Activated T-cell treated with anti-CD3 and anti-CD28 coated beads, Interleukin-2, amount 50 U/mL, for 24 hours (primary cell): ENCODE measurements at regions not wholly inside any gene's neighbourhood (a gene's known extent, or its start where the extent isn't known, plus 50 kb on each side); places are given as distances from the start of the nearest gene placed in this dataset.

ENCODE experiments used
- DNase-seq: peaks from one replicate; pipeline ENCODE4 v3.0.0-alpha.2; 2020
- H3K27ac Mint-ChIP-seq: 2 replicates; pipeline ENCODE4 v1.8.0; 2020; ENCODE audit warnings: mild to moderate bottlenecking, mixed read lengths
- H3K27me3 Mint-ChIP-seq: 2 replicates; pipeline ENCODE4 v1.8.0; 2020; ENCODE audit warnings: mixed read lengths
- H3K36me3 Mint-ChIP-seq: 2 replicates; pipeline ENCODE4 v1.8.0; 2020; ENCODE audit warnings: low read depth, mixed read lengths
- H3K4me1 Mint-ChIP-seq: 2 replicates; pipeline ENCODE4 v1.8.0; 2020; ENCODE audit warnings: low read depth, mixed read lengths
- H3K4me3 Mint-ChIP-seq: 2 replicates; pipeline ENCODE4 v1.8.0; 2020; ENCODE audit warnings: mild to moderate bottlenecking, moderate library complexity, mixed read lengths
- H3K9me3 Mint-ChIP-seq: 2 replicates; pipeline ENCODE4 v1.8.0; 2020; ENCODE audit warnings: mixed read lengths

DNA sequence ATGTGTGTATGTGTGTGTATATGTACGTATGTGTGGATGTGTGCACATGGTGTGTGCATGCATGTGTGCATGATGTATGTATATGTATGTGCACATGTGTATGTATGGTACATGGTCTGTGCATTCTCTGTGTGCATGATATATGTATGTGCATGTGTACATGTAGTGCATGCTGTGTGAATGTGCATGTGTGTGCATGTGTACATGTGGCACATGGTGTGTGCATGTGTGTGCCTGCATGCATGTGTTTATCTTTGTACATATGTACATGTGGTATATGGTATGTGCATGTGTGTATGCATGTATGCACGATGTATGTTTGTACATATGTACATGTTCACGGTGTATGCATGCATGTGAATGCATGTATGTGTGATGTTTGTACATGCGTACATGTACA lies 383.7 kb downstream of the TYW1 start:
- no peaks in the 10 kb centered on the region for H3K36me3 Mint-ChIP-seq
- H3K9me3 Mint-ChIP-seq = peaks cover 3% of the 10 kb centered on the region
- no peak overlapping the region for H3K27ac Mint-ChIP-seq
- no peak for DNase-seq
- no peaks in the 10 kb centered on the region for H3K4me1 Mint-ChIP-seq
- H3K27me3 Mint-ChIP-seq = peaks cover 6% of the 10 kb centered on the region
- no peak overlapping the region for H3K4me3 Mint-ChIP-seq

DNA sequence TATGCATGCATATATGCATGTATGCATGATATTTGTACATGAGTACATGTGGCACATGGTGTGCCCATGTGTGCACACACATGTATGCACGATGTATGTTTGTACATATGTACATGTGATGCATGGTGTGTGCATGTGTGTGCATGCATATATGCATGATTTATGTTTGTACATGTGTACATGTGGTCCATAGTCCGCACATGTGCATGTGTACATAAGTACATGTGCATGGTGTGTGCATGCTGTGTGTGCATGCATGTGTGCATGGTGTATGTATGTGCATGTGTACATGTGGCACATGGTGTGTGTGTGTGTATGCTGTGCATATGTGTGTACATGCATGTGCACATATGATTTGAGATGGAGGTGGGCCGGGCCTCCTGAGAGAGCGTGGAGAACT lies 384.2 kb downstream of the TYW1 start:
- Mint-ChIP-seq H3K27ac (no peak overlapping the region), H3K36me3 (no peaks in the 10 kb centered on the region), H3K4me3 (no peak overlapping the region), H3K27me3 (peaks cover 6% of the 10 kb centered on the region), H3K9me3 (no peaks in the 10 kb centered on the region), H3K4me1 (no peaks in the 10 kb centered on the region)
- no peak for DNase-seq

DNA sequence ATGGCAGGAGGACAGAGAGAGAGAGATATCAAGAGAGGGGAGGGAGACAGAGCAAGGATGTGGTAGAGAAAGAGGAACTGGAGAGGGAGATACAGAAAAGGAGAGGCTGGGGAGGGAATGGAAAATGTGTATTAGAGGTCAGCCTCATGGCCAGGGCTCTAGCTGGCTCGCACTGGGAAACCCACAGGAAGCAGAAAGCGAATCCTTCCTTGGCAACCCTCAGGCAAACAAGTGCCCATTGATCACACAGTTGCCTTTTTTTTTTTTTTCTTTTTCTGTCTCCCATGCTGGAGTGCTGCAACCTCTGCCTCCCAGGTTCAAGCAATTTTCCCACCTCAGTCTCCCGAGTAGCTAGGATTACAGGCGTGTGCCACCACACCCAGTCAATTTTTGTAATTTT lies 391.2 kb downstream of the TYW1 start:
- no peaks in the 10 kb centered on the region for H3K4me1 Mint-ChIP-seq
- no peak for DNase-seq
- no peaks in the 10 kb centered on the region for H3K36me3 Mint-ChIP-seq
- peaks cover 3% of the 10 kb centered on the region for H3K27me3 Mint-ChIP-seq
- H3K27ac Mint-ChIP-seq = no peak overlapping the region
- no peak overlapping the region for H3K4me3 Mint-ChIP-seq
- H3K9me3 Mint-ChIP-seq = no peaks in the 10 kb centered on the region

DNA sequence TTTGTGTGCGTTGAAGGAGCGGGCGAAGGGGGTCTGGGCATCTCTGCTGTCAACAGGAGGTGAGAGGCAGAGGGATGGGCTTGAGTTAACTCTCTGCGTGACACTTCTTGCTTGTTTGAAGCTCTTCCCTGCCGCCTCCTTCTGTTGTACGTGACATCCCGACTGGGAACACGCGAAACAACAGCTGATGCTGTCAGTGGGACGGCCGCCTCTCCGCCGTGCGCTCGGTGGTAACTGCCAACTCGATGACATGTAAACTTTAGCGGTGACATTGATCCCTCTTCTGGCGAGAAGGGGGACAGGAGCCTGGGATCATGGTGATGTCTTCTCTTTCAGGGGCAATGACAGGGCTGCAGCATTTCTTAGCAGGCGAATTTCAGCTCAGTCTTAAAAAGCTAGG lies 394.5 kb downstream of the TYW1 start:
- H3K4me3 Mint-ChIP-seq = no peak overlapping the region
- H3K4me1 Mint-ChIP-seq = no peaks in the 10 kb centered on the region
- H3K36me3 Mint-ChIP-seq = no peaks in the 10 kb centered on the region
- H3K9me3 Mint-ChIP-seq = no peaks in the 10 kb centered on the region
- no peak for DNase-seq
- H3K27ac Mint-ChIP-seq = no peak overlapping the region
- H3K27me3 Mint-ChIP-seq = peaks cover 3% of the 10 kb centered on the region

DNA sequence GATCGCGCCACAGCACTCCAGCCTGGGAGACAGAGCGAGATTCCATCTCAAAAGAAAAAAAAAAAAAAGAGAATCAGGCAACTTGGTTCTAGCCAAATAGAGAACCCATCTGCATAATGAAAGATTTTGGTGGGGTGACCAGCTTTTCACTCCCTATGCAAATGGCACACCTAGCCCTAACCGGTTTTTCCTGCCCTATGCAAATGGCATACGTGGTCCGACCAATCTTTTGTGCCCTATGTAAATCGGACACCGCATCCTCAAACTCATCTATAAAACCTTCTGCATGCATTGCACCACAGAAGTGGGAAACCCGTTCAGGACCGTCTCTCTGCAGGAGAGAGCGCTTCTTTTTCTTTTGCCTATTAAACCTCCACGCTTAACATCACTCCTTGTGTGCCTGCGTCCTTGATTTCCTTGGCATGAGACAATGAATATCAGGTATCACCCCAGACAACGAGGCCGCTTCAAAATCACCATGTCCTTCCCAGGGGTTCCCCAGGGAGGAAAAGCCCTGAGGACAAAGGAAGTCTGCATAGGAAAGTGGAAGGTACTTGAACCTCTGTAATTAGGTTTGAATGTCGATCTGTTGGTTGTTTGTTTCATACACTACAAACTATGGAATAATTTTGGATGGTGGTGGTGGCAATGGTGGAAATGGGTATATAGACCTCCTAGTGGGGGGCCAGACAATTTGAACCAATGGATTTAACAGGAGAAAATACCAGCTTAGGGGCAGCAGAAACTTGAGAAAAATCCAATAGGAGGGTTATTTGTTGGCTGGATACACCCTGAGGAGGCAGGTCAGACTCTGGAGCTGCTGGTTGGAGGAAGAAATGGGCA lies 396.2 kb downstream of the TYW1 start:
- H3K4me3 Mint-ChIP-seq = no peak overlapping the region
- H3K36me3 Mint-ChIP-seq = no peaks in the 10 kb centered on the region
- no peaks in the 10 kb centered on the region for H3K27me3 Mint-ChIP-seq
- no peak overlapping the region for H3K27ac Mint-ChIP-seq
- no peaks in the 10 kb centered on the region for H3K4me1 Mint-ChIP-seq
- DNase-seq = no peak
- peaks cover 4% of the 10 kb centered on the region for H3K9me3 Mint-ChIP-seq

DNA sequence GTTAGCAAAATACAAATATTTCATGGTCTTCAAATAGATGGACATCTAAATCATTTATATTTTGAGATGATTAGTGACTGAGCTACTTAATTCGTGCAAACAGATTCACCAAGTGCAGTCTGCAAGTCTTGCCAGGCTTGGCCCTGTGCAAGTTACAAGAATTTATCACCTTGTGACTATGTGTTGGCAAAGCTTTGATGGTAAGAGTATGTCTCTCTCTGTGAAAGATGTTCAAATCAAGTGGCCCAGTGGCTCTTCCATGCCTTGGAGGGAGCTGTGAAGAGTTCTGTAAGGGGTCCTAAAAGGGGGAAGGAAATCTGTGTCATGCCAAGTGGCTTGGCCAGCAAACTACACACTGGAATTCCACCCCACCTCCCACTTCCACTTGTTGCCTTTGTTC lies 397.3 kb downstream of the TYW1 start:
- no peak for DNase-seq
- no peaks in the 10 kb centered on the region for H3K27me3 Mint-ChIP-seq
- H3K27ac Mint-ChIP-seq = no peak overlapping the region
- no peak overlapping the region for H3K4me3 Mint-ChIP-seq
- H3K9me3 Mint-ChIP-seq = peaks cover 6% of the 10 kb centered on the region
- no peaks in the 10 kb centered on the region for H3K36me3 Mint-ChIP-seq
- no peaks in the 10 kb centered on the region for H3K4me1 Mint-ChIP-seq

DNA sequence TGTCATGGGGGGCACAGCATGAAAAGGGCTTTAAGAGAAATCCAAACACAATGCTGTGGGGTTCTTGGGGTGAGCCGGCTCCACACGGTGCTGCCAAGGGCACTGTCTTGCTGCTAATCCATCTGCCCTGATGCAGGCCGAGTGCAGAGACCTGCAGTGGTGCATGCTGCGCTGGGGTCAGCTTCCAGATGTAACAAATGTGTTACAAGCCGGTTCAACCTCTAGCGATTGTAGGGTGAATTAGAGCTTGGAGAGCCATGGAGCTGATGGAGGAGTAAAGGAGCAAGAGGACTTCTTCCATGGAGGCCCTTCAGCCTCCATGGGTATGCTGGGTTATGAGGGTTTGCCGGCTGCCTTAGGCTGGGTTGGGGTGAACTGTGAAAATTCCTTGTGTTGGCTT lies 402.3 kb downstream of the TYW1 start:
- no peak for DNase-seq
- Mint-ChIP-seq H3K4me3 (no peak overlapping the region), H3K27ac (no peak overlapping the region), H3K27me3 (no peaks in the 10 kb centered on the region), H3K9me3 (peaks cover 9% of the 10 kb centered on the region), H3K36me3 (no peaks in the 10 kb centered on the region), H3K4me1 (no peaks in the 10 kb centered on the region)

DNA sequence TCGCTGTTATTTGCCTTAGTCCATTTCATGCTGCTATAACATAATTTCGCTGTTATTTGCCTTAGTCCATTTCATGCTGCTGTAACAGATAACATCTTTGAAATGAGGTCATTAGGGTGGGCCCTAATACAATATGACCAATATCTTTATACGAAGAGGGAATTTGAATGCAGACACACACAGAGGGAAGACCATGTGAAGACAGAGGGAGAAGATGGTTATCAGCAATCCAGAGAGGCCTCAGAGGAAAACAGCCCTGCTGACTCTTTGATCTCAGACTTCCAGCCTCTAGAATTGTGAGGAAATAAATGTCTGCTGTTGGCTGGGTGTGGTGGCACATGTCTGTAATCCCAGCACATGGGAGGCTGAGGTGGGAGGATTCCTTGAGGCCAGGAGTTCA lies 404.9 kb downstream of the TYW1 start:
- Mint-ChIP-seq H3K9me3 (peaks cover 9% of the 10 kb centered on the region), H3K4me3 (no peak overlapping the region), H3K27me3 (no peaks in the 10 kb centered on the region), H3K4me1 (no peaks in the 10 kb centered on the region), H3K27ac (no peak overlapping the region), H3K36me3 (no peaks in the 10 kb centered on the region)
- DNase-seq = no peak

DNA sequence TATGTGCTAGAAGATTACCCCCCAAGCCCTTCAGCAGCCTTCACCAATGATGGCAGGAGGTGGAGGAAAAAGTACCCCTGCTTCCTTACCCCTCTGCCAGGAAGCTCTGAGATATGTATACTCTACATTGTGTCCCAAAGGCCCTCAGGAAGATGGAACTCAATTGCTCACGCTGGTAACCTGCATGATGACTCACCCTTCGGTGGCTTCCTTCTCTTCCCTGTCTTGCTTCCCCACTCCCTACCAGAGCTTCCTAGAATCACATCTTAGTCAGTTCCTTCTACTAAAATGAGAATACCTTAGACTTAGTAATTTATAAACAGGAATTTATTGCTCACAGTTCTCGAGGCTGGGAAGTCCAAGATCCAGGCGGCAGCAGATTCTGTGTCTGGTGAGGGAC lies 405.6 kb downstream of the TYW1 start:
- no peaks in the 10 kb centered on the region for H3K4me1 Mint-ChIP-seq

DNA sequence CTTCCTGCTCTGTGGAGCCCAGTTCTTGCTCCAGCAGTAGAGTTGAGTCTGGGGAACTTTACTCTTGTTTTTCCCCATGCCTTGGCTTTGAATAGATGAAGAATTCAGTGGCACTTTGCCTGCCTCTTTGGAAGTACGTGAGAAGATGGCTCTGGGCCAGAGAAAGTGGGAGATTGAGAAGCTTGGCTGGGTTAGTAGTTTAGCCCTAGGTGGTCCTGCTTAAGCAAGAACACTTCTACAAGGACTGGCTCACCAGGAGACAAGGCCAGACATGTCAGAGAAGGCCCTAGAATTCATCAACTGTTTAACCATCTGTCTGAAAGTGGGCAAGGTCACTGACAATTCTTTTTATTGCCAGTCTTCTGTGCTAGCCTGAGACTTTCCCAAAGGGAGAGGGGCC lies 410.3 kb downstream of the TYW1 start:
- H3K9me3 Mint-ChIP-seq = peaks cover 2% of the 10 kb centered on the region
- H3K4me3 Mint-ChIP-seq = no peak overlapping the region
- DNase-seq = no peak
- peaks cover 8% of the 10 kb centered on the region for H3K27me3 Mint-ChIP-seq
- no peaks in the 10 kb centered on the region for H3K4me1 Mint-ChIP-seq
- no peaks in the 10 kb centered on the region for H3K36me3 Mint-ChIP-seq
- H3K27ac Mint-ChIP-seq = no peak overlapping the region

More for the DNA sequence above, 405.6 kb downstream of the TYW1 start:
- Mint-ChIP-seq H3K4me3 (no peak overlapping the region), H3K27me3 (no peaks in the 10 kb centered on the region), H3K9me3 (peaks cover 6% of the 10 kb centered on the region), H3K27ac (no peak overlapping the region), H3K36me3 (no peaks in the 10 kb centered on the region)
- DNase-seq = no peak

DNA sequence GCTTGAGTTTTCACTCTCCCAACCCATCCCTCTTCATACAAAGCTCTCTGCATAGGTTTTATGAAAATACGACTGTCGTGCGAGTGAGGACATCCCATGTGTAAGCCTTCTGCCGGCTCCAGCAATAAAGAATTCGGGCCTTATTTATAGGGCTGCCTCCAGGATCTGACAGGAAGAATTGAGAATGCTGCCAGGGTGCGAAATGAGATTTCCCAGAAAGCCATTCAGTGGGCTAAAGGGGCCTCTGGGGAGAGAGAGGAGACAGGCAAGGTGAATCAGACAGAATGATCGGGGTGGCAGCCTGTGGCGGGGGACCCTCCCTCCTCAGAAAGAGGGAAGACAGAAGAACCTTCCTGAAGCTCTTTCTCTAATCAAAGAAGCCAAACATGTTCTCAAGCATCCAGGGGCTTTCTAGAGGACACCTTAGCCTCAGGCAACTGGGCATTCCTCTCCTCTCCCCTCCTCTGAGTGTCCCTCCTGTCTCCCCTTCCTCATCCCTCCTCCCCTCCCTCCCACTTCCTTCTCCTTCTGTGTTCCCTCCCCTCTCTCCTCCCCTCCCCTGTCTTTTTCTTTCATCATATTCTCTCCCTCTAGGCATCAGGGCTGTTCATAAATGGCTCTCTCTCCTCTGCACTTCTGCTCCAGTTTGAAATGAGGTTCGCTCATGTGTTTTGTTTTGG lies 410.9 kb downstream of the TYW1 start:
- no peaks in the 10 kb centered on the region for H3K4me1 Mint-ChIP-seq
- no peak overlapping the region for H3K27ac Mint-ChIP-seq
- no peak for DNase-seq
- H3K27me3 Mint-ChIP-seq = peaks cover 8% of the 10 kb centered on the region
- H3K9me3 Mint-ChIP-seq = peaks cover 2% of the 10 kb centered on the region
- H3K4me3 Mint-ChIP-seq = no peak overlapping the region
- no peaks in the 10 kb centered on the region for H3K36me3 Mint-ChIP-seq

DNA sequence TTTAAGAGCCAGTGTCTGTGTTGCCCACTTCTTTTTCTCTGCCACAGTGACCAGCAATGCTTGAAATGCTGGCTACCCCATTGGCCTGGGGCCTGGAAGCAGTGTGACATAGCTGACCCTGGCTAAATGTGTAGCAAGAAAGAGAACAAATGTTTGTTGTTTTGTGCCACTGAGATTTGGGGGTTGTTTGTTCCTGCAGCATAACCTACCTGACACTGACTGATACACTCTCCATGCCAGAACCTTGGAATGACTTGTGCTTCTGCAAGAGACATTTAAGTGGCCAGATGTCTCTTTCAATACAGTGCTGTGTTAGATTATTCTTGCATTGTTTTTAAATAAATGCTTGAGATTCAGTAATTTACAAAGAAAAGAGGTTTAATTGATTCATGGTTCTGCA lies 411.5 kb downstream of the TYW1 start:
- DNase-seq = no peak
- H3K9me3 Mint-ChIP-seq = peaks cover 2% of the 10 kb centered on the region

DNA sequence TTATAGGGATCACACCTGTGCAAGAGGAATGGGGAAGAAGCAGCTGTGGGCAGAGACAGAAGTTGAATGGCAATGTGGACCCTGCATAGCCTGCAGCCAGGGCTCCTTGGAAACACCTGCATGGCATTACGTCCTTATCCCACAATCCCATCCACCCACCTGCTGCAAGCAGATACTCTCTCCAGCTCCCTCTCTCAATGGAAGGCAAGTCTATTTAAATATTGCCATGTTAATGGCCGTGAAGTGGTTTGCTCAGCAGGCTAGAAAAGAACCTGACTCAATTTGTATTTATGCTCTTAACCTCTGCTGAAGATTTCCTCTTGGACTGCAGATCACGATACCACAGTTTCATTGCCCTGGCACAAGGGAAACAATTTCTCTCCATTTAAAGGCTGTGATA lies 417.0 kb downstream of the TYW1 start:
- DNase-seq = no peak
- peaks cover 11% of the 10 kb centered on the region for H3K27me3 Mint-ChIP-seq
- H3K9me3 Mint-ChIP-seq = peaks cover 12% of the 10 kb centered on the region
- no peak overlapping the region for H3K4me3 Mint-ChIP-seq
- no peaks in the 10 kb centered on the region for H3K4me1 Mint-ChIP-seq
- H3K36me3 Mint-ChIP-seq = no peaks in the 10 kb centered on the region
- no peak overlapping the region for H3K27ac Mint-ChIP-seq

More for the DNA sequence above, 411.5 kb downstream of the TYW1 start:
- peaks cover 11% of the 10 kb centered on the region for H3K27me3 Mint-ChIP-seq
- no peak overlapping the region for H3K27ac Mint-ChIP-seq
- H3K4me1 Mint-ChIP-seq = no peaks in the 10 kb centered on the region
- H3K4me3 Mint-ChIP-seq = no peak overlapping the region
- H3K36me3 Mint-ChIP-seq = no peaks in the 10 kb centered on the region

DNA sequence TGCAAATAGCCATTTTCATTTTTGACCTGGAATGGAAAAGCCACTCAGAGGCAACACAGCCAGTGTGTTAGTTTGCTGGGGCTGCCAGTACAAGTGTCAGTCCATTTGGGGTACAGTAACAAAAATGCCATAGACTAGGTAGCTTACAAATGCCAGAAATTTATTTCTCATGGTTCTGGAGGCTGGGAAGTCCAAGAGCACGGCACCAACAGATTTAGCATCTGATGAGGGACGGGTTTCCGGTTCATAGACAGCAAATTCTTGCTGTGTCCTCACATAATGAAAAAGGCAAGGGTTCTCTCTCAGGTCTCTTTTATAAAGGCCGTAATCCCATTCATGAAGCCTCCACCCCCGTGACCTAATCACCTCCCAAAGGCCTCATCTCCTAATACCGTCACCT lies 418.2 kb downstream of the TYW1 start:
- Mint-ChIP-seq H3K4me3 (no peak overlapping the region), H3K27ac (no peak overlapping the region), H3K36me3 (no peaks in the 10 kb centered on the region), H3K4me1 (no peaks in the 10 kb centered on the region), H3K27me3 (peaks cover 11% of the 10 kb centered on the region), H3K9me3 (peaks cover 10% of the 10 kb centered on the region)
- no peak for DNase-seq

DNA sequence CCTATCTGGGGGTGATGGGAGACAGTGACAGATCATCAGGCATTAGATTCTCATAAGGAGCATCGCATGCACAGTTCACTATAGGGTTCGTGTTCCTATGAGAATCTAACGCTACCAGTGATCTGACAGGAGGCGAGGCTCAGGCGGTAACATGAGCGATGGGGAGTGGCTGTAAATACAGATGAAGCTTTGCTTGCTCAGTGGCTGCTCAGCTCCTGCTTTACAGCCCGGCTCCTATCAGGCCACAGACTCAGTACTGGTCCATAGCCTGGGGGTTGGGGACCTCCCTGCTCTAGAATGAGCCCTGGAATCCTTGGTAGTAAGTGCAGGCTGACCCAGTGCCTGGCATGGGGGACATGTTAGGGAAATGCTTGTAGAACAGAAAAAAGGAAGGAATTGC lies 426.0 kb downstream of the TYW1 start:
- H3K36me3 Mint-ChIP-seq = no peaks in the 10 kb centered on the region
- no peaks in the 10 kb centered on the region for H3K27me3 Mint-ChIP-seq
- no peaks in the 10 kb centered on the region for H3K4me1 Mint-ChIP-seq
- no peaks in the 10 kb centered on the region for H3K9me3 Mint-ChIP-seq
- no peak overlapping the region for H3K27ac Mint-ChIP-seq
- no peak for DNase-seq
- no peak overlapping the region for H3K4me3 Mint-ChIP-seq
